NCI-H2227 treated with DMSO at 0.1 percent for 48 hours (cell line): ENCODE measurements at regions not wholly inside any gene's neighbourhood (a gene's known extent, or its start where the extent isn't known, plus 50 kb on each side); places are given as distances from the start of the nearest gene placed in this dataset.

Experiments used
- DNase-seq: peaks from one replicate; lab custom pipeline; 2025; lab: John Stamatoyannopoulos, UW

GRCh38 chr10:126847666-126848065 is 57.6 kb upstream of the DOCK1 start:
- DNase-seq: no peak

GRCh38 chr10:126849646-126850045 is 55.6 kb upstream of the DOCK1 start:
- DNase-seq: no peak

DNA sequence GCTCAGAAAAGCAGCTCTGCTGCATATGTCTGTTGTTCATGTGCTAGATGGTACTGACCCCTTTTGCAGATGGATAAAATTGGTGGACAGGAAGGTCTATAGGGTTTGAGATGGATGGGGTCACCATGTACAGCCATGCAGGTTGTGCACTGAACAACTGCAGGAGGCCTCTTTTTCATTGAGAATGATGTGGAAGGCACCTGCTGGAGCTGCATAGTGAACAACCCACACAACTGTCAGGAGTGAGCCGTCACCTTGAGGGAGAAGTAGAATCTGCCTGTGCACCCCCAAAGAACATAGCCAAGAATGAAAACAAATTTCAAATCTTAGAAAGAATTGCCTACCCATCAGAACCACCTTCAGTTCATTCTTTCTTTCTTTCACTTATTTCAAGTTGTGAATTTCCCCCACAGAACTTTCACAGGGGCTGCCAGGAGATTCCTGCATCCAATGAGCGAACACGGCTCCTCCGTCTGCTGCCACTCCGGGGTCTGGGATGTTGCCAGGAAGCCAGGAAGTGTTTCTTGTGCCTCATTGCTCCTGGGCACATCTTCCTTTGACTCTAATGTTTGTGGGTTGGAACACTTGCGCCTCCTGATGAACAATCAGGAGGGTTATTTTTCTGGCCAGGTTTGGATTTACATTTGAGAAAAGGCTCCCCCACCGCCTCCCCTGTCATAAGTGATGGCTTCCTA is 53.7 kb upstream of the DOCK1 start:
- no peak for DNase-seq

- peak; percentile 1 for DNase-seq
Measured at GRCh38 chr10:126854726-126855495, 50.3 kb upstream of the DOCK1 start.
